AG04449 (cell line): ENCODE measurements at regions not wholly inside any gene's neighbourhood (a gene's known extent, or its start where the extent isn't known, plus 50 kb on each side); places are given as distances from the start of the nearest gene placed in this dataset.

Experiments
- CTCF ChIA-PET: fragments of 350-600 bp; formaldehyde crosslinking; extraction: SDS; loops from one replicate; lab custom pipeline; 2021; ENCODE audit warnings: antibody characterized with exemption; lab: Yijun Ruan, JAX
- POLR2A ChIA-PET: fragments of 400-600, 350-600 bp; formaldehyde crosslinking; extraction: SDS; loops from one replicate; lab custom pipeline; 2020; ENCODE audit warnings: antibody characterized with exemption, inconsistent platforms; lab: Yijun Ruan, JAX
- DNase-seq: peaks from one replicate; pipeline ENCODE4 v3.0.0-alpha.2; 2010; ENCODE audit warnings: low read depth, low spot score
- H3K4me3 ChIP-seq: 2 replicates; pipeline ENCODE4 v1.5.1; 2011; ENCODE audit warnings: low read depth, mild to moderate bottlenecking, control low read depth, low read length
- CTCF ChIP-seq: IDR thresholded peaks from one replicate; pipeline ENCODE4 v1.5.1; 2011; ENCODE audit warnings: mild to moderate bottlenecking, moderate library complexity, low read length, control low read depth, inconsistent platforms; ENCODE audit not compliant: insufficient read depth; ENCODE audit errors: missing control alignments

- H3K4me3 ChIP-seq, result no peak overlapping the region
- ChIA-PET CTCF (no interaction called here), POLR2A (no interaction called here)
- no peak for DNase-seq
- TF ChIP-seq CTCF, result no peak
These were observed 137.6 kb downstream of the RBFOX3 start for GRCh38 chr17:79473111-79473875.

- no peak overlapping the region for H3K4me3 ChIP-seq
- ChIA-PET CTCF (no interaction called here), POLR2A (no interaction called here)
- DNase-seq, result no peak
- TF ChIP-seq CTCF, result no peak
These were observed 140.1 kb downstream of the RBFOX3 start for GRCh38 chr17:79470754-79471153.

- ChIA-PET POLR2A (no interaction called here), CTCF (no interaction called here)
- no peak for TF ChIP-seq CTCF
- DNase-seq, result no peak
- no peak overlapping the region for H3K4me3 ChIP-seq
These were observed 141.2 kb downstream of the RBFOX3 start for GRCh38 chr17:79469646-79470045.

- ChIA-PET CTCF (no interaction called here), POLR2A (no interaction called here)
- H3K4me3 ChIP-seq, result no peak overlapping the region
- no peak for DNase-seq
- TF ChIP-seq CTCF, result no peak
These were observed 142.5 kb downstream of the RBFOX3 start for GRCh38 chr17:79468183-79468944.

- ChIA-PET CTCF (no interaction called here), POLR2A (no interaction called here)
- no peak for TF ChIP-seq CTCF
- no peak for DNase-seq
- no peak overlapping the region for H3K4me3 ChIP-seq
These were observed 144.1 kb downstream of the RBFOX3 start for GRCh38 chr17:79466562-79467350.

GRCh38 chr17:79465681-79466025, 145.2 kb downstream of the RBFOX3 start:
- no peak for DNase-seq
- POLR2A ChIA-PET, result no interaction called here
- TF ChIP-seq CTCF, result no peak
- CTCF ChIA-PET, result no interaction called here
- no peak overlapping the region for H3K4me3 ChIP-seq
